ENCODE measurements at regions not wholly inside any gene's neighbourhood (a gene's known extent, or its start where the extent isn't known, plus 50 kb on each side); places are given as distances from the start of the nearest gene placed in this dataset.

- no peak for TF ChIP-seq MAFK (IDR thresholded peaks at IDR 0.05; ENCODE audit: low read depth, low read length)
Measured at GRCh38 chr6:11424395-11425034, 113.0 kb upstream of the TMEM170B start (continued).

DNA sequence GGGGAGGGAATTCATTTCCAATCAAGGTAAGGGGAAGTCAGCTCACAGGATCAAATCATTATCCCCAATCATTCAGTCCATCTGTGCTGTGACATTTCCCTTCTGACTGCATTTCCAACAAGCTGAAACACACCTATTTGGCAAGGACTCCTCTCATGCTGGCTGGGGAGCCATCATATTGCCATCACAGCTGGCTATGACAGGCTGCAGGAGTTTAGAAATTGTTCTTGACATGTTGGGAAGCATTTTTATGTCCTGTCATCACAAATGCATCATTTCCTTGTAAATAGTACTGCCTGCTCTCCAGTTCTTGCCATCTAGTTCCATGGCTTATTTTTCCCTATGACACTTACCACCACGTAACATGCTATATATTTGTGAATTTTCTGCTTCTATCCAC, 113.9 kb upstream of the TMEM170B start:
- ATAC-seq (ENCODE audit: low read depth): no peak
- Histone ChIP-seq H3K4me2 (ENCODE audit: low read depth, low read length) (no peak overlapping the region), H3K79me1 (ENCODE audit: low read depth in 1 of 2, low read length in 2 of 2) (no peaks in the 10 kb centered on the region), H3K4ac (ENCODE audit: low read depth, low read length) (peak overlapping the region; percentile 35; the same call in 1 of the 2 replicates), H3K9me1 (ENCODE audit: insufficient read depth, low read length) (peaks cover 22% of the 10 kb centered on the region), H3K56ac (ENCODE audit: extremely low read depth, insufficient read depth, low read length) (no peak overlapping the region), H3K9me3 (ENCODE audit: control insufficient read depth, insufficient read depth, low read length) (no peaks in the 10 kb centered on the region), H3K4me1 (ENCODE audit: control insufficient read depth, insufficient read depth, low read length) (peaks cover 33% of the 10 kb centered on the region), H2AK9ac (replicated peaks; ENCODE audit: low read depth, low read length, poor library complexity) (no peak overlapping the region), H2BK15ac (ENCODE audit: low read depth, low read length) (peak overlapping the region; percentile 40; the same call in 1 of the 3 replicates), H3K4me3 (ENCODE audit: insufficient read depth, low read depth, low read length) (no peak overlapping the region), H2AFZ (replicated peaks; ENCODE audit: low read length, poor library complexity) (no peak overlapping the region), H4K5ac (ENCODE audit: low read depth, low read length) (no peak overlapping the region), H4K8ac (ENCODE audit: low read depth in 2 of 2, low read length in 2 of 2) (no peak overlapping the region), H3K27ac (ENCODE audit: insufficient read depth, low read length) (no peak overlapping the region), H3K23ac (ENCODE audit: low read depth, low read length) (no peak overlapping the region), H2BK120ac (ENCODE audit: low read depth, low read length) (no peak overlapping the region), H3K18ac (ENCODE audit: low read depth, low read length) (peak overlapping the region; percentile 20; the same call in 1 of the 2 replicates), H2AK5ac (ENCODE audit: low read depth, low read length) (no peak overlapping the region), H4K91ac (ENCODE audit: insufficient read depth, low read depth, low read length) (no peak overlapping the region), H3K14ac (replicated peaks; ENCODE audit: low read depth, low read length) (peak overlapping the region; percentile 13; the same call in 1 of the 2 replicates), H3K9ac (ENCODE audit: low read depth, low read length) (no peak overlapping the region), H2BK20ac (ENCODE audit: low read depth, low read length) (0 out of 2 replicates have a peak overlapping the region, but pooled peaks have one; percentile 10), H3K36me3 (ENCODE audit: control insufficient read depth, insufficient read depth, low read length) (no peaks in the 10 kb centered on the region), H2BK5ac (ENCODE audit: low read depth, low read length, poor library complexity, severe bottlenecking) (no peak overlapping the region), H3K27me3 (ENCODE audit: control insufficient read depth, insufficient read depth, low read length) (no peaks in the 10 kb centered on the region), H4K20me1 (ENCODE audit: insufficient read depth, low read length) (no peaks in the 10 kb centered on the region)
- ChIA-PET POLR2A (ENCODE audit: unreplicated experiment) (no interaction called here), CTCF (interaction anchor here (0.6 kb wide), 1 partner anchor 607 kb away, joined by 3 read pairs; no protein-coding TSS in a partner anchor)
- DNase-seq: no peak
- in situ Hi-C loops (cut with MboI; ENCODE audit: low sequenced_read_pairs): no loop called here
- no CpG with 5 or more reads among the region's 1 CpG for WGBS, 2 experiments (ENCODE audit: extremely low coverage in 2 of 2, insufficient read length in 1 of 2)
- dilution Hi-C loops (cut with HindIII; ENCODE audit: low sequenced_read_pairs, unreplicated experiment): no loop called here
- intact Hi-C loops (cut with micrococcal nuclease): no loop called here
- no TSS peak for BruUV-seq (replicated peaks)
- no peak for TF ChIP-seq RAD21 (IDR thresholded peaks at IDR 0.05; ENCODE audit: low read length)
- peak; percentile 47; the same call in 1 of the 2 replicates for TF ChIP-seq MAFK (IDR thresholded peaks at IDR 0.05; ENCODE audit: low read depth, low read length)
